GM12892 (cell line): ENCODE measurements at regions not wholly inside any gene's neighbourhood (a gene's known extent, or its start where the extent isn't known, plus 50 kb on each side); places are given as distances from the start of the nearest gene placed in this dataset.

ENCODE experiments used
- DNase-seq: peaks from one replicate; pipeline ENCODE4 v3.0.0; 2011; ENCODE audit not compliant: insufficient read length
- FAIRE-seq: peaks from 2 replicates; lab custom pipeline; 2011; peaks lifted over from hg19 to GRCh38; lab: Jason Lieb, UNC
- POLR2A ChIP-seq: IDR thresholded peaks from 2 replicates; pipeline ENCODE4 v1.6.1; 2011; ENCODE audit warnings: low read depth, low read length, control low read depth
- POLR2AphosphoS5 ChIP-seq: IDR thresholded peaks from 2 replicates; pipeline ENCODE4 v1.6.1; 2011; ENCODE audit warnings: low read depth, low read length, control low read depth
- TAF1 ChIP-seq: IDR thresholded peaks from 2 replicates; pipeline ENCODE4 v1.6.1; 2011; ENCODE audit warnings: low read depth, mild to moderate bottlenecking, control low read depth, low read length, borderline replicate concordance

GRCh38 chr1:198913667-198914066 is 274.8 kb downstream of the PTPRC start:
- DNase-seq, result no peak
- no peak for FAIRE-seq
- TF ChIP-seq POLR2AphosphoS5 (no peak), POLR2A (no peak), TAF1 (no peak)

GRCh38 chr1:198915327-198916231 is 276.7 kb downstream of the PTPRC start:
- FAIRE-seq (no peak), DNase-seq (no peak)
- TF ChIP-seq POLR2A (no peak), POLR2AphosphoS5 (no peak), TAF1 (no peak)

- FAIRE-seq (no peak), DNase-seq (no peak)
- no peak for TF ChIP-seq POLR2AphosphoS5
- no peak for TF ChIP-seq POLR2A
- no peak for TF ChIP-seq TAF1
These were observed 278.4 kb downstream of the PTPRC start for GRCh38 chr1:198917226-198917625.

- TF ChIP-seq POLR2A, result no peak
- no peak for TF ChIP-seq POLR2AphosphoS5
- no peak for TF ChIP-seq TAF1
- no peak for DNase-seq
- FAIRE-seq, result no peak
These were observed 280.1 kb downstream of the PTPRC start for GRCh38 chr1:198918920-198919319.

GRCh38 chr1:198919667-198920398 is 281.0 kb downstream of the PTPRC start:
- DNase-seq (no peak), FAIRE-seq (no peak)
- TF ChIP-seq POLR2A (no peak), POLR2AphosphoS5 (no peak), TAF1 (no peak)

- DNase-seq, result no peak
- TF ChIP-seq TAF1, result no peak
- TF ChIP-seq POLR2A, result no peak
- TF ChIP-seq POLR2AphosphoS5, result no peak
- peak; percentile 71 for FAIRE-seq
These were observed 284.0 kb downstream of the PTPRC start for GRCh38 chr1:198922638-198923430.

- TF ChIP-seq POLR2A, result no peak
- no peak for TF ChIP-seq TAF1
- no peak for TF ChIP-seq POLR2AphosphoS5
- DNase-seq (no peak), FAIRE-seq (no peak)
These were observed 285.2 kb downstream of the PTPRC start for GRCh38 chr1:198923993-198924392.

GRCh38 chr1:198925567-198925966 is 286.7 kb downstream of the PTPRC start:
- peak; percentile 27 for FAIRE-seq
- DNase-seq, result no peak
- no peak for TF ChIP-seq TAF1
- TF ChIP-seq POLR2A, result no peak
- no peak for TF ChIP-seq POLR2AphosphoS5

GRCh38 chr1:198927129-198927528 is 288.3 kb downstream of the PTPRC start:
- DNase-seq (no peak), FAIRE-seq (peak; percentile 73)
- no peak for TF ChIP-seq POLR2A
- no peak for TF ChIP-seq POLR2AphosphoS5
- no peak for TF ChIP-seq TAF1

- DNase-seq (no peak), FAIRE-seq (peak; percentile 62)
- TF ChIP-seq POLR2A, result no peak
- TF ChIP-seq POLR2AphosphoS5, result no peak
- TF ChIP-seq TAF1, result no peak
These were observed 290.3 kb downstream of the PTPRC start for GRCh38 chr1:198929111-198929604.
